GM13977 (cell line): ENCODE measurements at regions not wholly inside any gene's neighbourhood (a gene's known extent, or its start where the extent isn't known, plus 50 kb on each side); places are given as distances from the start of the nearest gene placed in this dataset.

ENCODE experiments used
- DNase-seq: peaks from one replicate; pipeline ENCODE4 v3.0.0; 2012; ENCODE audit warnings: low spot score
- in situ Hi-C: fragments of 300-500 bp; cut with MboI; formaldehyde crosslinking; loops from one replicate; pipeline ENCODE4 v1.12.0; 2022; ENCODE audit warnings: low sequenced_read_pairs, low pct_unique_long_range_greater_than_20kb, mixed read lengths, inconsistent platforms; ENCODE audit not compliant: unreplicated experiment
- TF ChIP-seq, protein P1 (sequence below): IDR thresholded peaks from 2 replicates; pipeline ENCODE4 v1.5.1; 2012; ENCODE audit warnings: mild to moderate bottlenecking, control low read depth; ENCODE audit not compliant: insufficient read depth; ENCODE audit errors: extremely low read depth, missing control alignments

DNA sequence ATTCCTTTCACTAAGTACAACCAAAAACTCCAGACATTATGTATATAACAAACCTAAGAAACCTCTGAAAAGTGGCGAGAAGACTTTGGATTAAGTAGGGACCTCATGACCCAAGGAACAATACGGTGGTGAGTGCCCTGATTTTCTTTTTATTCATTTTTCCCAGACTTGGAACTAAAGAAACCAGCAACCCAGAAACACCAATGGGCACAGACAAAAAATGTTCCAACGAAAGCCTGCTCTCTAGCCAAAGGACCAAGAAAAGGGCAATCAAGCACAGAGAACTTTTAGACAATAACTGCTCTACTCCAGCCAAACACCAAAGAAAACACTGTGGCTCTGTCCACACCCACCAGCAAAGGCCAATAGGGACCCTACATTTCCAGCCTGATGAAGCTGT lies 66.2 kb upstream of the SSBP2 start:
- TF ChIP-seq, protein P1, sequence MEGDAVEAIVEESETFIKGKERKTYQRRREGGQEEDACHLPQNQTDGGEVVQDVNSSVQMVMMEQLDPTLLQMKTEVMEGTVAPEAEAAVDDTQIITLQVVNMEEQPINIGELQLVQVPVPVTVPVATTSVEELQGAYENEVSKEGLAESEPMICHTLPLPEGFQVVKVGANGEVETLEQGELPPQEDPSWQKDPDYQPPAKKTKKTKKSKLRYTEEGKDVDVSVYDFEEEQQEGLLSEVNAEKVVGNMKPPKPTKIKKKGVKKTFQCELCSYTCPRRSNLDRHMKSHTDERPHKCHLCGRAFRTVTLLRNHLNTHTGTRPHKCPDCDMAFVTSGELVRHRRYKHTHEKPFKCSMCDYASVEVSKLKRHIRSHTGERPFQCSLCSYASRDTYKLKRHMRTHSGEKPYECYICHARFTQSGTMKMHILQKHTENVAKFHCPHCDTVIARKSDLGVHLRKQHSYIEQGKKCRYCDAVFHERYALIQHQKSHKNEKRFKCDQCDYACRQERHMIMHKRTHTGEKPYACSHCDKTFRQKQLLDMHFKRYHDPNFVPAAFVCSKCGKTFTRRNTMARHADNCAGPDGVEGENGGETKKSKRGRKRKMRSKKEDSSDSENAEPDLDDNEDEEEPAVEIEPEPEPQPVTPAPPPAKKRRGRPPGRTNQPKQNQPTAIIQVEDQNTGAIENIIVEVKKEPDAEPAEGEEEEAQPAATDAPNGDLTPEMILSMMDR: no peak
- no peak for DNase-seq
- in situ Hi-C loops: no loop called here

DNA sequence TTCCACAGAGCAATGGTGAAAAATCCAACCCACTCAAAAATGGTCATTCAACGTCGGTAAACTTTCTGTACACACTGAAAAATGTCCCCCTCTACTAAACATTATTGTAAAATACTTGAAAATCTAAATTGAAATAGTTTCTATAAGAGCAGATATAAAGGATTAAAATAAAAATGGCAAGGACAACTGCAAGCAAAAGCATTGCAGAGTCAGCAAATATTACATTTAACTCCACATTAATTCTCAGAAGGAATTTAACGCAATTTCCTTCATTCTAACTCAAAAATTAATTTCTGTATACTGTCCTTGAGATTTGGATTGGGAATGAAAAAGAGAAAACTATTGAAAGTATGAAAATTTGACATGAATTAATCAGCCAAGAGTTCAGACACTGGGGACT lies 64.4 kb upstream of the SSBP2 start:
- in situ Hi-C loops: no loop called here
- TF ChIP-seq, protein P1: no peak

DNA sequence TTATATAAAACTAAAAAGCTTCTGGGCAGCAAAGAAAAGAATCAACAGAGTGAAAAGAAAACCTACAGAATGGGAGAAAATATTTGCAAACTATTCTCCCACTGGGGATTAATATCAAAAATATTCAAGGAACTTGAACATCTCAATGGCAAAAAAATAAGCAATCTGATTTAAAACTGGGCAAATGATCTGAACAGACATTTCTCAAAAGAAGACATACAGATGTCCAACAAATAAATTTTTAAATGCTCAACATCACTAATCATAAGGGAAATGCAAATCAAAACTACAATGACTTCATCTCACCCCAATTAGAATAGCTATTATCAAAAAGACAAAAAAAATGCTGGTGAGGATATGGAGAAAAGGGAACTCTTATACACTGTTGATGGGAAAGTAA lies 57.2 kb upstream of the SSBP2 start:
- no peak for DNase-seq
- TF ChIP-seq, protein P1: no peak

More for the DNA sequence above, 64.4 kb upstream of the SSBP2 start:
- DNase-seq: no peak

DNA sequence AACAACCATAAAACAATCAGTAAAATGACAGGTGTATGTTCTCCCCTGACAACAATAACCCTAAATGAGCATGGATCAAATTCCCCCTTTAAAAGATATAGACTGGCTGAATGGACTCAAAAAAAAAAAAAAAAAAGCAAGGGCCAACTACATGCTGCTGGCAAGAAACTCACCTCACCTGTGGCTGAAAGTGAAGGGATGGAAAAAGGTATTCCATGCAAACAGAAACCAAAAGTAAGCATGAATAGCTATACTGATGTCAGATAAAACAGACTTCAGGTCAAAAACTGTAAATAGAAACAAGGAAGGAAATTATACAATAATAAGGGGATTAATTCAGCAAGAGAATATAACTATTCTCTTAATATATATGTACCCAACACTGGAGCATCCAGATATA lies 54.2 kb upstream of the SSBP2 start:
- TF ChIP-seq, protein P1: no peak
- DNase-seq: no peak
- in situ Hi-C loops: no loop called here

More for the DNA sequence above, 57.2 kb upstream of the SSBP2 start:
- in situ Hi-C loops: no loop called here

DNA sequence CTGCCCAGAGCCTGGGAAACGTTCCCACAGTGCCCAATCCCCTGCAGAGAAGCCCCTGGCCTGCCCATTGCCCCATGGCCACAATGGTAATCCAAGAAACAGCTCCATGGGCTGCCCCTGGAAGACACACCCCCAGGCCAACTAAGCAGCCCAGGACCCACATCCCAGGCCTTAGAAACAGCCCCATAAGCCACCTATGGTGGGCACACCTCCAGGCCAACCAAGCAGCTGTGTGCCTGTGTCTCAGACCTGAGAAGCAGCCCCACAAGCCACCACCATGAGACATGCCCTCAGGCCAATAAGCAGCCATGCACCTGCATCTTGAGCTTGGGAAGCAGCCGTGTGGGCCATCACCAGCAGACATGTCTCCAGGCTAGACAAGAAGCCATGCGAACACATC lies 52.9 kb upstream of the SSBP2 start:
- in situ Hi-C loops: no loop called here
- TF ChIP-seq, protein P1: no peak
- DNase-seq: no peak

DNA sequence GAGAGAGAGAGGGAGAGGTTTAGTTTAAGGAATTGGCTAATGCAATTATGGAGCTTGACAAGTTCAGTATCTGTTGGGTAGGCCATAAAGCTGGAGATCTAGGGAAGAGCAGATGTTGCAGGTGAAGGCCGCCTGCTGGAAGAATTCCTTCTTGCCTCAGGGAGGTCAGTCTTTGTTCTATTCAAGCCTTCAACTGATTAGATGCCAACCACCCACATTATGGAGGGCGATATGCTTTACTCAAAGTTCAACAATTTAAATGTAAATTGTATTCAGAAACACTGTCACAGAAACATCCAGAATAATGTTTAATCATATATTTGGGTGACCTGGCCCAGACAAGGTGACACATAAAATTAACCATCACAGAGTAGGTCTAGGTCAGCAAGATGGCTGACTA lies 51.7 kb upstream of the SSBP2 start:
- no peak for DNase-seq
- TF ChIP-seq, protein P1: no peak
- in situ Hi-C loops: no loop called here

DNA sequence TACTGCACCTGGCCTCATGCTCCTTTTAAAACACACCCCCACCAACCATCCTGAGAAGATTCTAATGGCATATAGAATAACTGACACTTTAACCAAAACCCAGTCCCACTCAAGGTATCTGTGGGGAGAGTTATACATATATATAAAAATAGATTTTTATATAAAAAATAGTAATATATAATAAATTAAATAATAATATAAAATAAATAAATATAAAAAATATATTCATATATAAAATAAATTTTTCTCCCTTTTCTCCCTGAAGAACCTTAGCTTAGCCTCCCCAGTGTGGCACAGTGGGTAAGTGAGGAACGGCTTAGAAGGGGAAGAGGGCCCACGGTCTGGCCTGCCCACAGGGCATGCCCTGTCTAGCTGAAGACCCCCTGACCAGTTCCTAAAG lies 51.1 kb upstream of the SSBP2 start:
- no peak for DNase-seq
- in situ Hi-C loops: no loop called here
- TF ChIP-seq, protein P1: no peak
